K562 (cell line): ENCODE measurements at regions not wholly inside any gene's neighbourhood (a gene's known extent, or its start where the extent isn't known, plus 50 kb on each side); places are given as distances from the start of the nearest gene placed in this dataset.

Experiments
- ATF3 ChIP-seq, 2 experiments: fragments of 450-650 bp in 1 of 2; sonication (generic) in 1 of 2; formaldehyde crosslinking in 1 of 2; IDR thresholded peaks in 1 of 2; conservative IDR thresholded peaks in 1 of 2; 2 replicates each; pipeline versions ENCODE4 v1.6.1 to v1.8.1; 2016 to 2023; ENCODE audit warnings: mild to moderate bottlenecking in 2 of 2, moderate library complexity in 2 of 2, inconsistent platforms in 1 of 2, missing genetic modification reagents in 1 of 2
- CHD2 ChIP-seq: IDR thresholded peaks from 2 replicates; pipeline ENCODE4 v1.6.1; 2011; ENCODE audit warnings: low read depth, low read length
- CTCF ChIP-seq, 3 experiments: IDR thresholded peaks in 2 of 3; conservative IDR thresholded peaks in 1 of 3; 2 replicates each; pipeline ENCODE4 v1.5.1; 2011 to 2012; ENCODE audit warnings: low read length in 3 of 3, mild to moderate bottlenecking in 3 of 3, control low read depth in 2 of 3, improper control_type of control experiment in 1 of 3, inconsistent platforms in 1 of 3, low read depth in 1 of 3, mixed read lengths in 1 of 3, moderate library complexity in 1 of 3; ENCODE audit not compliant: insufficient read depth in 2 of 3
- GTF2F1 ChIP-seq: IDR thresholded peaks from 2 replicates; pipeline ENCODE4 v1.6.1; 2011; ENCODE audit warnings: low read depth, low read length, improper control_type of control experiment
- HNRNPL ChIP-seq: fragments of 200-400 bp; formaldehyde crosslinking; IDR thresholded peaks from 2 replicates; pipeline ENCODE4 v1.6.1; 2017; ENCODE audit warnings: low read depth, mild to moderate bottlenecking, low read length
- JUN ChIP-seq, 2 experiments: sonication (generic) in 1 of 2; formaldehyde crosslinking in 1 of 2; IDR thresholded peaks; 2 replicates each; pipeline versions ENCODE4 v1.6.1 to v1.8.0; 2012 to 2022; ENCODE audit warnings: borderline replicate concordance in 2 of 2, mild to moderate bottlenecking in 2 of 2, improper control_type of control experiment in 1 of 2, low read depth in 1 of 2, low read length in 1 of 2, missing genetic modification reagents in 1 of 2
- MEIS2 ChIP-seq: fragments of 450-650 bp; IDR thresholded peaks from 2 replicates; pipeline ENCODE4 v1.6.1; 2014; ENCODE audit warnings: mild to moderate bottlenecking; ENCODE audit not compliant: partially characterized antibody
- POLR2A ChIP-seq: fragments of 450-650 bp; conservative IDR thresholded peaks from 2 replicates; pipeline ENCODE4 v1.6.1; 2016
- SMAD1 ChIP-seq: fragments of 150-350 bp; IDR thresholded peaks from 2 replicates; pipeline ENCODE4 v1.6.1; 2014; ENCODE audit warnings: low read length, low read depth; ENCODE audit not compliant: partially characterized antibody
- TAF7 ChIP-seq: fragments of 450-650 bp; IDR thresholded peaks from 2 replicates; pipeline ENCODE4 v1.6.1; 2016; ENCODE audit warnings: missing genetic modification characterization, missing compliant biosample characterization
- U2AF1 ChIP-seq: fragments of 200-400 bp; formaldehyde crosslinking; optimal IDR thresholded peaks from 2 replicates; pipeline ENCODE3; 2017; ENCODE audit warnings: mild to moderate bottlenecking, low read depth, low read length, moderate library complexity
- ZNF318 ChIP-seq, 2 experiments: fragments of 450-650 bp; IDR thresholded peaks; 2 replicates each; pipeline ENCODE4 v1.6.1; 2016; ENCODE audit warnings: mild to moderate bottlenecking in 2 of 2, borderline replicate concordance in 1 of 2, low read depth in 1 of 2, moderate library complexity in 1 of 2
- ZNF778 ChIP-seq: fragments of 450-650 bp; formaldehyde crosslinking; IDR thresholded peaks from 2 replicates; pipeline ENCODE4 v1.4.0; 2020; ENCODE audit warnings: mild to moderate bottlenecking, moderate library complexity

GRCh38 chr17:34736611-34737010, 157.2 kb downstream of the TMEM132E start:
- no peak for TF ChIP-seq U2AF1
- no peak for TF ChIP-seq SMAD1
- TF ChIP-seq CHD2, result no peak
- TF ChIP-seq TAF7, result no peak
- TF ChIP-seq MEIS2, result no peak
- TF ChIP-seq JUN (IDR thresholded peaks at IDR 0.05; ENCODE audit: borderline replicate concordance, low read depth, low read length), result no peak
- no peak for TF ChIP-seq JUN (CRISPR knock-in tag; IDR thresholded peaks at IDR 0.05; ENCODE audit: borderline replicate concordance)
- no peak for TF ChIP-seq HNRNPL
- no peak for TF ChIP-seq GTF2F1
- no peak for TF ChIP-seq ZNF318 (IDR thresholded peaks at IDR 0.05; ENCODE audit: borderline replicate concordance in 1 of 2, low read depth in 1 of 2)
- no peak for TF ChIP-seq ATF3 (IDR thresholded peaks at IDR 0.05)
- no peak for TF ChIP-seq ATF3 (CRISPR knock-in tag; conservative IDR thresholded peaks at IDR 0.05)
- TF ChIP-seq ZNF778, result no peak
- TF ChIP-seq POLR2A, result no peak
- no peak for TF ChIP-seq CTCF (IDR thresholded peaks at IDR 0.05 in 2 of 3, conservative IDR thresholded peaks at IDR 0.05 in 1 of 3; ENCODE audit: insufficient read depth in 2 of 3, low read depth in 1 of 3, low read length in 3 of 3)
